ENCODE measurements at regions not wholly inside any gene's neighbourhood (a gene's known extent, or its start where the extent isn't known, plus 50 kb on each side); places are given as distances from the start of the nearest gene placed in this dataset.
A peak's percentile ranks its signal among the peaks of the same experiment; 100 is the strongest.

DNA sequence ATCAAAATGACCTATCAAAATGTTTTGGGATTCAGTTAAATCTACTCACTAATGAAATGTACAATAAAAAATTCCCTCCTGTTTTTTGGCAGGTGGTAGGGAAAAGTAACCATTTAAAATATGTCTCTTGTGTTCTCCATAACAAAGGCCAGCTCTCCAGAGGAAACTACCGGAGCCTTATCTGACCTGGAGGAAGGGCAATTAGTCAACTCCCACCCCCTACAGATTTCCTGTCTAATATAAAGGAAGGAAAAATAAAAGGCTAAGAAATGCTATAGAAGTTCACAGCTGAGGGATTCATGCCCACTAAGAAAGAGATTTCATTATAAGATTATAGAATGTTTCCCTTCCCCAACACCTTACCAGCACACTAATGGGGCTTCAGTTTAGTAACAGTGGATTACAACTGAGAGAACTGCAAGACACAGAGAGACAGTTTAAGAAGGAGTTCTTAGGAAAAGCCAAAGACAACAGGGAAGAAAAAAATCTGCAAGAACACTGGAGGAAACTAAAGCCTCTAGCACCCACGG, 376.5 kb upstream of the KCNMB2 start:
- TF ChIP-seq POLR2AphosphoS5 (IDR thresholded peaks at IDR 0.05), result no peak
- TF ChIP-seq POLR2A (IDR thresholded peaks at IDR 0.05), result no peak
- Histone ChIP-seq H3K9me3 (no peaks in the 10 kb centered on the region), H3K36me3 (no peaks in the 10 kb centered on the region), H3K27ac (no peak overlapping the region), H3K4me3 (no peak overlapping the region), H3K4me1 (no peaks in the 10 kb centered on the region), H3K27me3 (replicated peaks in 1 of 7) (no peaks in the 10 kb centered on the region)
- WGBS, 5 donors, result 44 to 59% (median 54%) methylated on average over 2 of the region's 2 CpGs
- intact Hi-C loops (cut with DNase I; ENCODE audit: low total_unique reads), result no loop called here
- no peak for DNase-seq

- Histone ChIP-seq H3K9me3 (no peaks in the 10 kb centered on the region), H3K27ac (no peak overlapping the region), H3K4me1 (peaks cover 0 to 11% (median 0%) of the 10 kb centered on the region in 6 donors), H3K4me3 (no peak overlapping the region), H3K36me3 (no peaks in the 10 kb centered on the region), H3K27me3 (replicated peaks in 1 of 7) (no peaks in the 10 kb centered on the region)
- 86 to 95% (median 89%) methylated on average over 2 of the region's 2 CpGs for WGBS, 5 donors
- TF ChIP-seq POLR2A (IDR thresholded peaks at IDR 0.05) (no peak), POLR2AphosphoS5 (IDR thresholded peaks at IDR 0.05) (no peak)
- TF ChIP-seq, protein P1, sequence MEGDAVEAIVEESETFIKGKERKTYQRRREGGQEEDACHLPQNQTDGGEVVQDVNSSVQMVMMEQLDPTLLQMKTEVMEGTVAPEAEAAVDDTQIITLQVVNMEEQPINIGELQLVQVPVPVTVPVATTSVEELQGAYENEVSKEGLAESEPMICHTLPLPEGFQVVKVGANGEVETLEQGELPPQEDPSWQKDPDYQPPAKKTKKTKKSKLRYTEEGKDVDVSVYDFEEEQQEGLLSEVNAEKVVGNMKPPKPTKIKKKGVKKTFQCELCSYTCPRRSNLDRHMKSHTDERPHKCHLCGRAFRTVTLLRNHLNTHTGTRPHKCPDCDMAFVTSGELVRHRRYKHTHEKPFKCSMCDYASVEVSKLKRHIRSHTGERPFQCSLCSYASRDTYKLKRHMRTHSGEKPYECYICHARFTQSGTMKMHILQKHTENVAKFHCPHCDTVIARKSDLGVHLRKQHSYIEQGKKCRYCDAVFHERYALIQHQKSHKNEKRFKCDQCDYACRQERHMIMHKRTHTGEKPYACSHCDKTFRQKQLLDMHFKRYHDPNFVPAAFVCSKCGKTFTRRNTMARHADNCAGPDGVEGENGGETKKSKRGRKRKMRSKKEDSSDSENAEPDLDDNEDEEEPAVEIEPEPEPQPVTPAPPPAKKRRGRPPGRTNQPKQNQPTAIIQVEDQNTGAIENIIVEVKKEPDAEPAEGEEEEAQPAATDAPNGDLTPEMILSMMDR (IDR thresholded peaks at IDR 0.05 in 8 of 11, conservative IDR thresholded peaks at IDR 0.05 in 3 of 11), result no peak
- intact Hi-C loops (cut with DNase I; ENCODE audit: low total_unique reads), result no loop called here
- no peak for DNase-seq
Observed at GRCh38 chr3:178169421-178169820, 366.8 kb upstream of the KCNMB2 start.

DNA sequence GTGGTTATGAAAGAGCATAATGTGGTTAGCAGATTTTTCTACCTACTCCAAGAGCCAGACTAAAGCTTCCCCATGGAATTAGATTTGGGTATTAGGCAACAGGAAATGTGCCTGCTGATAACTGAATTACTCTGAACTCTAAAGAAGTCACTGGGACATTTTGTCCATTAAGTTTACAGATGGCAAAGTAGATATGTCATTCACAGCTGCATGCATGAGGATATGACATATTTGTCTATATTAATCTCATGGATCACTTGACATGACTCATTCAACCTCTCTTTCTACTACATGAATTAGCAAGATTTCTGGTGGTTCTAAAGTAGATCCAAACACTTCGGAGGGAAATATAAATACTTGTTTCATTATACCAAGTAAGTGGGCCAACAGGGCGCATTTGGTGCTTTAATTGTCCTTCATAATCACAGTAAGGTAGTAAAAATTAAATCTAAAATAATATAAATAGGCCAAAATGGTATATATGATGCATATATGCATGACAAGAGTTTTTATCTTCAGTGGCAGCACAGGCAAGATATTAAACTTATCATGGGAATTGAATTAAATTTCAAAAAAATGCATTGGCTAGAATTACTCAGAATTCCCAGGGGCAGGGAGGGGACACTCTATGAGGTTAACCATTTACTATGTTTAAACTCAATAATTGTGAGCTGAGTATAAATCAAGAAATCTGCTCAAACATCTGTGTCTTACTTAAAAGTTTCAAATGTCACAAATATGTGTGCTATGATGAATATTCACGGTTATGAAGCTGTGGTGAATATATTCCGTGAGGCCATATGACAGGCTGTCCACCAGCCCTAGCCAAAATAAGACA, 365.3 kb upstream of the KCNMB2 start:
- Histone ChIP-seq H3K27me3 (replicated peaks in 1 of 7) (no peaks in the 10 kb centered on the region), H3K4me1 (peaks cover 0 to 11% (median 0%) of the 10 kb centered on the region in 6 donors), H3K27ac (peak overlapping the region in 6 of 8 donors; percentile 28 to 62 (median 44)), H3K36me3 (no peaks in the 10 kb centered on the region), H3K4me3 (no peak overlapping the region), H3K9me3 (no peaks in the 10 kb centered on the region)
- TF ChIP-seq POLR2AphosphoS5 (IDR thresholded peaks at IDR 0.05) (no peak), POLR2A (IDR thresholded peaks at IDR 0.05) (no peak)
- TF ChIP-seq, protein P1 (IDR thresholded peaks at IDR 0.05 in 8 of 11, conservative IDR thresholded peaks at IDR 0.05 in 3 of 11), result no peak
- WGBS, 5 donors, result 62 to 75% (median 69%) methylated on average over 4 of the region's 4 CpGs
- no peak for DNase-seq
- intact Hi-C loops (cut with DNase I; ENCODE audit: low total_unique reads), result no loop called here

- TF ChIP-seq POLR2AphosphoS5 (IDR thresholded peaks at IDR 0.05), result no peak
- TF ChIP-seq, protein P1 (IDR thresholded peaks at IDR 0.05 in 8 of 11, conservative IDR thresholded peaks at IDR 0.05 in 3 of 11), result no peak
- no peak for TF ChIP-seq POLR2A (IDR thresholded peaks at IDR 0.05)
- peaks cover 0 to 11% (median 0%) of the 10 kb centered on the region in 6 donors for H3K4me1 ChIP-seq
- no peak overlapping the region for H3K27ac ChIP-seq
- intact Hi-C loops (cut with DNase I; ENCODE audit: low total_unique reads), result no loop called here
- H3K36me3 ChIP-seq, result no peaks in the 10 kb centered on the region
- H3K4me3 ChIP-seq, result no peak overlapping the region
- no peak for DNase-seq
- WGBS, 5 donors, result 91 to 98% (median 95%) methylated on average over 2 of the region's 2 CpGs
- H3K9me3 ChIP-seq, result no peaks in the 10 kb centered on the region
- no peaks in the 10 kb centered on the region for H3K27me3 ChIP-seq (replicated peaks in 1 of 7)
Observed at GRCh38 chr3:178172121-178172520, 364.1 kb upstream of the KCNMB2 start.

All from spleen (tissue), 11 donors.